Fibroblast of pulmonary artery (primary cell): ENCODE measurements at regions not wholly inside any gene's neighbourhood (a gene's known extent, or its start where the extent isn't known, plus 50 kb on each side); places are given as distances from the start of the nearest gene placed in this dataset.

Experiments used
- DNase-seq: peaks from one replicate; pipeline ENCODE4 v3.0.0-alpha.2; 2010; ENCODE audit warnings: low read depth
- H3K4me3 ChIP-seq: replicated peaks from 2 replicates; pipeline ENCODE4 v1.5.1; 2011; ENCODE audit warnings: low read depth, mild to moderate bottlenecking, control low read depth, low read length, moderate library complexity
- CTCF ChIP-seq: IDR thresholded peaks from 2 replicates; pipeline ENCODE4 v1.5.1; 2011; ENCODE audit warnings: mild to moderate bottlenecking, control low read depth, low read length, inconsistent platforms; ENCODE audit errors: missing control alignments

GRCh38 chr18:51754566-51754965 lies 557.1 kb upstream of the MEX3C start:
- no peak for TF ChIP-seq CTCF
- DNase-seq, result no peak
- H3K4me3 ChIP-seq, result no peak overlapping the region

- DNase-seq, result no peak
- TF ChIP-seq CTCF, result no peak
- H3K4me3 ChIP-seq, result no peak overlapping the region
Observed at GRCh38 chr18:51757255-51757924, 559.9 kb upstream of the MEX3C start.

GRCh38 chr18:51762373-51762772 lies 564.9 kb upstream of the MEX3C start:
- H3K4me3 ChIP-seq, result no peak overlapping the region
- no peak for DNase-seq
- no peak for TF ChIP-seq CTCF

- TF ChIP-seq CTCF, result no peak
Observed at GRCh38 chr18:51765606-51766360, 568.3 kb upstream of the MEX3C start.

GRCh38 chr18:51767293-51767692 lies 569.8 kb upstream of the MEX3C start:
- TF ChIP-seq CTCF, result no peak
- DNase-seq, result no peak
- H3K4me3 ChIP-seq, result no peak overlapping the region

More at GRCh38 chr18:51765606-51766360, 568.3 kb upstream of the MEX3C start:
- no peak overlapping the region for H3K4me3 ChIP-seq
- no peak for DNase-seq

- no peak overlapping the region for H3K4me3 ChIP-seq
- DNase-seq, result no peak
- no peak for TF ChIP-seq CTCF
Observed at GRCh38 chr18:51778115-51778514, 561.9 kb upstream of the DCC start.
